ENCODE measurements at regions not wholly inside any gene's neighbourhood (a gene's known extent, or its start where the extent isn't known, plus 50 kb on each side); places are given as distances from the start of the nearest gene placed in this dataset.

GRCh38 chr13:30359991-30360390 is 52.6 kb upstream of the KATNAL1 start:
- no peak for DNase-seq

GRCh38 chr13:30360586-30360985 is 53.2 kb upstream of the KATNAL1 start:
- DNase-seq, result no peak

GRCh38 chr13:30362005-30362788 is 54.8 kb upstream of the KATNAL1 start:
- no peak for DNase-seq

GRCh38 chr13:30362869-30363268 is 55.5 kb upstream of the KATNAL1 start:
- DNase-seq, result peak; percentile 47

GRCh38 chr13:30363725-30364124 is 56.4 kb upstream of the KATNAL1 start:
- DNase-seq, result no peak

- no peak for DNase-seq
Measured at GRCh38 chr13:30364133-30364532, 56.8 kb upstream of the KATNAL1 start.

- no peak for DNase-seq
Measured at GRCh38 chr13:30364876-30365275, 57.4 kb upstream of the UBE2L5 start.

- no peak for DNase-seq
Measured at GRCh38 chr13:30366088-30366487, 56.2 kb upstream of the UBE2L5 start.

GRCh38 chr13:30367296-30367695 is 55.0 kb upstream of the UBE2L5 start:
- no peak for DNase-seq

GRCh38 chr13:30370146-30370545 is 52.1 kb upstream of the UBE2L5 start:
- no peak for DNase-seq

- no peak for DNase-seq
Measured at GRCh38 chr13:30370916-30371521, 51.3 kb upstream of the UBE2L5 start.

- DNase-seq, result no peak
Measured at GRCh38 chr13:30371649-30372265, 50.5 kb upstream of the UBE2L5 start.
